Psoas muscle (tissue), 7 donors: ENCODE measurements at regions not wholly inside any gene's neighbourhood (a gene's known extent, or its start where the extent isn't known, plus 50 kb on each side); places are given as distances from the start of the nearest gene placed in this dataset.

Source experiments
- ATAC-seq, 4 donors: fragments of 200-7000 bp; cut with Tn5 transposase; one replicate each; pipeline ENCODE4 v1.9.1; 2020; ENCODE audit warnings: moderate library complexity in 3 of 4, mild to moderate bottlenecking in 2 of 4
- DNase-seq, 2 donors: peaks; one replicate each; pipeline ENCODE4 v3.0.0-alpha.2; 2020
- H3K27ac ChIP-seq: fragments of 200-600 bp; one replicate; pipeline ENCODE4 v1.8.0; 2022
- H3K27me3 ChIP-seq, 3 donors: fragments of 200-600 bp in 1 of 3; one replicate each; pipeline versions ENCODE4 v1.6.1 to v1.8.0; 2013 to 2022; ENCODE audit warnings: low read length in 2 of 3, mild to moderate bottlenecking in 2 of 3, moderate library complexity in 1 of 3; ENCODE audit not compliant: insufficient read depth in 3 of 3
- H3K36me3 ChIP-seq, 2 donors: fragments of 200-600 bp in 1 of 2; one replicate each; pipeline versions ENCODE4 v1.6.1 to v1.8.0; 2013 to 2022; ENCODE audit warnings: low read depth in 1 of 2, mild to moderate bottlenecking in 1 of 2, moderate library complexity in 1 of 2; ENCODE audit not compliant: insufficient read depth in 1 of 2
- H3K4me1 ChIP-seq: fragments of 200-600 bp; one replicate; pipeline ENCODE4 v1.8.0; 2022
- H3K4me3 ChIP-seq: fragments of 200-600 bp; one replicate; pipeline ENCODE4 v1.8.0; 2022; ENCODE audit warnings: mild to moderate bottlenecking
- H3K9me3 ChIP-seq: fragments of 200-600 bp; one replicate; pipeline ENCODE4 v1.8.0; 2022
- CTCF ChIP-seq: fragments of 200-600 bp; IDR thresholded peaks from one replicate; pipeline ENCODE4 v1.8.0; 2022; ENCODE audit warnings: antibody characterized with exemption
- WGBS, 3 donors: extraction: QIAGEN DNeasy Blood & Tissue Kit; methylation state at CpG; one replicate each; pipeline versions ENCODE4 v1.1.6 to v1.1.7; 2013; 5-methylcytosine and 5-hydroxymethylcytosine counted together
- intact Hi-C, 2 donors: fragments of 100-400 bp; cut with DNase I; formaldehyde crosslinking; loops; one replicate each; pipeline versions ENCODE4 v1.11.0 to v1.14.2; 2022
- donor health status: healthy with polysubstance abuse.
- donor health status: DM: no; HTN: no; CAD: no; lungs with moderate emphysema.
- donor health status: Bipolar disorder and iron deficiency.
- donor health status: healthy.
- donor health status: DM: yes; HTN: yes; CAD: no.
- donor health status: DM: no; HTN: no; CAD: no.
- donor health status: DM: yes; HTN: yes; CAD: no.

- TF ChIP-seq CTCF, result no peak
- intact Hi-C loops, result no loop called here
- ATAC-seq, result no peak
- no peak overlapping the region for H3K4me3 ChIP-seq
- H3K36me3 ChIP-seq, result no peaks in the 10 kb centered on the region
- H3K4me1 ChIP-seq, result no peaks in the 10 kb centered on the region
- 87 to 91% (median 89%) methylated on average over 4 of the region's 4 CpGs for WGBS, 3 donors
- no peaks in the 10 kb centered on the region for H3K9me3 ChIP-seq
- no peak for DNase-seq
- H3K27me3 ChIP-seq, result no peaks in the 10 kb centered on the region
- no peak overlapping the region for H3K27ac ChIP-seq
Observed at GRCh38 chr9:30482499-30482898, 1901.9 kb upstream of the ACO1 start.

DNA sequence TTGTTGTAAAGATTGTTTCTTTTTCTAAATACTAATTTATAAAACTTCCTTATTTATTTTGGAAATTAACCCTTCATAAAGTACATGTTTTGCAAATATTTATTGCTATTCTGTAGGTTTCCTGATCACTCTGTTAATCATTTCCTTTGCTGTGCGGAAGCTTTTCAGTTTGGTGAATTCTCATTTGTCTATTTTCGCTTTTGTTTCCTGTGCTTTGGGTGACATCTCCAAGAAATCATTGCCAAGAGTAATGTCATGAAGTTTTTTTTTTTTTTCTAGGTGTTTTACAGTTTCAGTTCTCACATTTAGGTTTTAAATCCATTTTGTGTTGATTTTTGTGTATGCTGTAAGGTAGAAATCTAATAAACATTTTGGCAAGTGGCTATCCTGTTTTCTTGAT lies 1899.8 kb upstream of the ACO1 start:
- H3K27ac ChIP-seq, result no peak overlapping the region
- H3K4me1 ChIP-seq, result no peaks in the 10 kb centered on the region
- H3K9me3 ChIP-seq, result no peaks in the 10 kb centered on the region
- no peaks in the 10 kb centered on the region for H3K36me3 ChIP-seq
- TF ChIP-seq CTCF, result no peak
- ATAC-seq (no peak), DNase-seq (no peak)
- H3K4me3 ChIP-seq, result no peak overlapping the region
- WGBS, 3 donors, result 83 to 86% (median 83%) methylated on average over 2 of the region's 2 CpGs
- no peaks in the 10 kb centered on the region for H3K27me3 ChIP-seq
- intact Hi-C loops, result no loop called here

- no peak overlapping the region for H3K27ac ChIP-seq
- WGBS, 3 donors, result 69 to 84% (median 84%) methylated on average over 1 of the region's 1 CpG
- no peak for ATAC-seq
- no peaks in the 10 kb centered on the region for H3K9me3 ChIP-seq
- no peak for DNase-seq
- intact Hi-C loops, result no loop called here
- no peak for TF ChIP-seq CTCF
- H3K4me1 ChIP-seq, result no peaks in the 10 kb centered on the region
- H3K4me3 ChIP-seq, result no peak overlapping the region
- H3K27me3 ChIP-seq, result no peaks in the 10 kb centered on the region
- H3K36me3 ChIP-seq, result no peaks in the 10 kb centered on the region
Observed at GRCh38 chr9:30504502-30504905, 1879.9 kb upstream of the ACO1 start.

GRCh38 chr9:30505311-30505710 lies 1879.1 kb upstream of the ACO1 start:
- Histone ChIP-seq H3K9me3 (no peaks in the 10 kb centered on the region), H3K4me3 (no peak overlapping the region), H3K36me3 (no peaks in the 10 kb centered on the region), H3K4me1 (no peaks in the 10 kb centered on the region), H3K27ac (no peak overlapping the region), H3K27me3 (no peaks in the 10 kb centered on the region)
- TF ChIP-seq CTCF, result no peak
- DNase-seq (no peak), ATAC-seq (no peak)
- intact Hi-C loops, result no loop called here
- WGBS, 3 donors, result 79 to 88% (median 82%) methylated on average over 1 of the region's 1 CpG

DNA sequence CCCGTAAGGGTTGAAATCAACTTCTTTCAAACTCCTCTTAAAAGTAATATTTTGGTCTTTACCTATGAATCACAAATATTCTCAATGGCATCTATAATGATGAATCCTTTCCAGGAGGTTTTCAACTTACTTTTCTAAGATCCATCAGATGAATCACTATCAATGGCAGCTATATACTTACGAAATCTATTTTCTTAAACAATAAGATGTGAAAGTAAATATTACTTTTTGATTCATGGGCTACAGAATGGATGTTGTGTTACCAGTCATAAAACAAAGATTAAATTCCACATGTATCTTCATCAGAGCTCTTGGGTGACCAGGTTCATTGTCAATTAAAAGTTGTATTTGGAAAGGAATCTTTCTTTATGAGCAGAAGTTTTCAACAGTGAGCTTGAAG lies 1877.7 kb upstream of the ACO1 start:
- Histone ChIP-seq H3K36me3 (no peaks in the 10 kb centered on the region), H3K27ac (no peak overlapping the region), H3K4me3 (no peak overlapping the region), H3K4me1 (no peaks in the 10 kb centered on the region), H3K27me3 (no peaks in the 10 kb centered on the region), H3K9me3 (no peaks in the 10 kb centered on the region)
- DNase-seq (no peak), ATAC-seq (no peak)
- WGBS, 3 donors, result 89 to 93% (median 92%) methylated on average over 2 of the region's 2 CpGs
- TF ChIP-seq CTCF, result no peak
- intact Hi-C loops, result no loop called here
